ENCODE measurements at regions not wholly inside any gene's neighbourhood (a gene's known extent, or its start where the extent isn't known, plus 50 kb on each side); places are given as distances from the start of the nearest gene placed in this dataset.

- intact Hi-C loops (cut with micrococcal nuclease), result no loop called here
- ATAC-seq (no peak), DNase-seq (no peak)
- H3K4me1 Mint-ChIP-seq, result no peaks in the 10 kb centered on the region
- H3K4me3 Mint-ChIP-seq, result no peak overlapping the region
- no peaks in the 10 kb centered on the region for H3K36me3 ChIP-seq (ENCODE audit: control insufficient read depth in 2 of 3, insufficient read depth in 3 of 3, low read length in 3 of 3)
- no peak overlapping the region for H3K4me3 ChIP-seq (ENCODE audit: low read length)
- no peaks in the 10 kb centered on the region for H3K27me3 Mint-ChIP-seq
- no peak overlapping the region for H3K27ac ChIP-seq (ENCODE audit: low read depth, low read length)
- H3K4me1 ChIP-seq (ENCODE audit: control insufficient read depth in 2 of 2, insufficient read depth in 2 of 2, low read length in 2 of 2), result no peaks in the 10 kb centered on the region
- no peaks in the 10 kb centered on the region for H3K36me3 Mint-ChIP-seq
- CTCF ChIA-PET, result no interaction called here
- POLR2A ChIA-PET, result no interaction called here
- H3K27ac Mint-ChIP-seq, result no peak overlapping the region
- H3K9me3 ChIP-seq (ENCODE audit: control insufficient read depth in 2 of 3, low read length in 3 of 3), result no peaks in the 10 kb centered on the region
- peaks cover 0 to 9% (median 0%) of the 10 kb centered on the region in 11 donors for H3K9me3 Mint-ChIP-seq
- no peaks in the 10 kb centered on the region for H3K27me3 ChIP-seq (ENCODE audit: control insufficient read depth in 2 of 2, insufficient read depth in 2 of 2, low read length in 2 of 2)
These were observed 763.1 kb downstream of the BCL11A start for GRCh38 chr2:59790186-59791003.

- no peaks in the 10 kb centered on the region for H3K36me3 ChIP-seq (ENCODE audit: control insufficient read depth in 2 of 3, insufficient read depth in 3 of 3, low read length in 3 of 3)
- POLR2A ChIA-PET, result interaction anchor here (0.8 kb wide), 1 partner anchor 150 kb away, joined by 4 read pairs; no protein-coding TSS in a partner anchor
These were observed 763.9 kb downstream of the BCL11A start for GRCh38 chr2:59789523-59789922.

GRCh38 chr2:59787095-59787494 is 766.4 kb downstream of the BCL11A start:
- H3K4me3 Mint-ChIP-seq, result no peak overlapping the region
- Histone ChIP-seq H3K4me3 (ENCODE audit: low read length) (no peak overlapping the region), H3K36me3 (ENCODE audit: control insufficient read depth in 2 of 3, insufficient read depth in 3 of 3, low read length in 3 of 3) (no peaks in the 10 kb centered on the region), H3K4me1 (ENCODE audit: control insufficient read depth in 2 of 2, insufficient read depth in 2 of 2, low read length in 2 of 2) (no peaks in the 10 kb centered on the region), H3K9me3 (ENCODE audit: control insufficient read depth in 2 of 3, low read length in 3 of 3) (no peaks in the 10 kb centered on the region), H3K27me3 (ENCODE audit: control insufficient read depth in 2 of 2, insufficient read depth in 2 of 2, low read length in 2 of 2) (no peaks in the 10 kb centered on the region), H3K27ac (ENCODE audit: low read depth, low read length) (no peak overlapping the region)
- no peaks in the 10 kb centered on the region for H3K36me3 Mint-ChIP-seq
- ChIA-PET POLR2A (no interaction called here), CTCF (no interaction called here)
- H3K9me3 Mint-ChIP-seq, result no peaks in the 10 kb centered on the region
- DNase-seq (no peak), ATAC-seq (no peak)
- no peaks in the 10 kb centered on the region for H3K4me1 Mint-ChIP-seq
- H3K27ac Mint-ChIP-seq, result no peak overlapping the region
- intact Hi-C loops (cut with micrococcal nuclease), result no loop called here
- H3K27me3 Mint-ChIP-seq, result no peaks in the 10 kb centered on the region

More at GRCh38 chr2:59789523-59789922, 763.9 kb downstream of the BCL11A start:
- no peaks in the 10 kb centered on the region for H3K4me1 Mint-ChIP-seq
- DNase-seq (no peak), ATAC-seq (no peak)
- H3K9me3 ChIP-seq (ENCODE audit: control insufficient read depth in 2 of 3, low read length in 3 of 3), result no peaks in the 10 kb centered on the region
- intact Hi-C loops (cut with micrococcal nuclease), result no loop called here
- no peaks in the 10 kb centered on the region for H3K4me1 ChIP-seq (ENCODE audit: control insufficient read depth in 2 of 2, insufficient read depth in 2 of 2, low read length in 2 of 2)
- CTCF ChIA-PET, result no interaction called here
- H3K27ac Mint-ChIP-seq, result no peak overlapping the region
- H3K27me3 Mint-ChIP-seq, result no peaks in the 10 kb centered on the region
- no peak overlapping the region for H3K27ac ChIP-seq (ENCODE audit: low read depth, low read length)
- no peaks in the 10 kb centered on the region for H3K27me3 ChIP-seq (ENCODE audit: control insufficient read depth in 2 of 2, insufficient read depth in 2 of 2, low read length in 2 of 2)
- peaks cover 0 to 9% (median 0%) of the 10 kb centered on the region in 11 donors for H3K9me3 Mint-ChIP-seq
- H3K4me3 Mint-ChIP-seq, result no peak overlapping the region
- no peak overlapping the region for H3K4me3 ChIP-seq (ENCODE audit: low read length)
- no peaks in the 10 kb centered on the region for H3K36me3 Mint-ChIP-seq

- intact Hi-C loops (cut with micrococcal nuclease), result no loop called here
These were observed 766.8 kb downstream of the BCL11A start for GRCh38 chr2:59786684-59787083.

GRCh38 chr2:59779571-59779970 is 773.9 kb downstream of the BCL11A start:
- ATAC-seq (no peak), DNase-seq (no peak)
- no peak overlapping the region for H3K4me3 Mint-ChIP-seq
- Histone ChIP-seq H3K4me3 (ENCODE audit: low read length) (no peak overlapping the region), H3K9me3 (ENCODE audit: control insufficient read depth in 2 of 3, low read length in 3 of 3) (no peaks in the 10 kb centered on the region), H3K36me3 (ENCODE audit: control insufficient read depth in 2 of 3, insufficient read depth in 3 of 3, low read length in 3 of 3) (no peaks in the 10 kb centered on the region), H3K4me1 (ENCODE audit: control insufficient read depth in 2 of 2, insufficient read depth in 2 of 2, low read length in 2 of 2) (no peaks in the 10 kb centered on the region), H3K27ac (ENCODE audit: low read depth, low read length) (no peak overlapping the region), H3K27me3 (ENCODE audit: control insufficient read depth in 2 of 2, insufficient read depth in 2 of 2, low read length in 2 of 2) (no peaks in the 10 kb centered on the region)
- POLR2A ChIA-PET, result no interaction called here
- no peaks in the 10 kb centered on the region for H3K36me3 Mint-ChIP-seq
- CTCF ChIA-PET, result no interaction called here
- intact Hi-C loops (cut with micrococcal nuclease), result no loop called here
- H3K4me1 Mint-ChIP-seq, result no peaks in the 10 kb centered on the region
- peaks cover 0 to 8% (median 0%) of the 10 kb centered on the region in 5 donors for H3K27me3 Mint-ChIP-seq
- no peak overlapping the region for H3K27ac Mint-ChIP-seq
- H3K9me3 Mint-ChIP-seq, result peaks cover 0 to 4% (median 0%) of the 10 kb centered on the region in 11 donors

More at GRCh38 chr2:59786684-59787083, 766.8 kb downstream of the BCL11A start:
- Histone ChIP-seq H3K27me3 (ENCODE audit: control insufficient read depth in 2 of 2, insufficient read depth in 2 of 2, low read length in 2 of 2) (no peaks in the 10 kb centered on the region), H3K4me1 (ENCODE audit: control insufficient read depth in 2 of 2, insufficient read depth in 2 of 2, low read length in 2 of 2) (no peaks in the 10 kb centered on the region), H3K27ac (ENCODE audit: low read depth, low read length) (no peak overlapping the region), H3K9me3 (ENCODE audit: control insufficient read depth in 2 of 3, low read length in 3 of 3) (no peaks in the 10 kb centered on the region), H3K36me3 (ENCODE audit: control insufficient read depth in 2 of 3, insufficient read depth in 3 of 3, low read length in 3 of 3) (no peaks in the 10 kb centered on the region), H3K4me3 (ENCODE audit: low read length) (no peak overlapping the region)
- ChIA-PET POLR2A (no interaction called here), CTCF (no interaction called here)
- Mint-ChIP-seq H3K9me3 (no peaks in the 10 kb centered on the region), H3K4me3 (no peak overlapping the region), H3K27ac (no peak overlapping the region), H3K27me3 (no peaks in the 10 kb centered on the region), H3K4me1 (no peaks in the 10 kb centered on the region), H3K36me3 (no peaks in the 10 kb centered on the region)
- no peak for ATAC-seq
- no peak for DNase-seq

- CTCF ChIA-PET, result no interaction called here
These were observed 776.3 kb downstream of the BCL11A start for GRCh38 chr2:59777120-59777519.

GRCh38 chr2:59776726-59777008 is 776.8 kb downstream of the BCL11A start:
- no peak for DNase-seq
- Mint-ChIP-seq H3K36me3 (no peaks in the 10 kb centered on the region), H3K9me3 (peaks cover 0 to 4% (median 0%) of the 10 kb centered on the region in 11 donors), H3K4me1 (no peaks in the 10 kb centered on the region), H3K27ac (no peak overlapping the region), H3K27me3 (peaks cover 0 to 12% (median 4%) of the 10 kb centered on the region in 5 donors), H3K4me3 (no peak overlapping the region)
- Histone ChIP-seq H3K4me3 (ENCODE audit: low read length) (no peak overlapping the region), H3K9me3 (ENCODE audit: control insufficient read depth in 2 of 3, low read length in 3 of 3) (no peaks in the 10 kb centered on the region), H3K27ac (ENCODE audit: low read depth, low read length) (no peak overlapping the region), H3K36me3 (ENCODE audit: control insufficient read depth in 2 of 3, insufficient read depth in 3 of 3, low read length in 3 of 3) (no peaks in the 10 kb centered on the region), H3K4me1 (ENCODE audit: control insufficient read depth in 2 of 2, insufficient read depth in 2 of 2, low read length in 2 of 2) (no peaks in the 10 kb centered on the region), H3K27me3 (ENCODE audit: control insufficient read depth in 2 of 2, insufficient read depth in 2 of 2, low read length in 2 of 2) (no peaks in the 10 kb centered on the region)
- intact Hi-C loops (cut with micrococcal nuclease), result no loop called here
- ATAC-seq, result no peak
- POLR2A ChIA-PET, result no interaction called here
- CTCF ChIA-PET, result no interaction called here

More at GRCh38 chr2:59777120-59777519, 776.3 kb downstream of the BCL11A start:
- Mint-ChIP-seq H3K36me3 (no peaks in the 10 kb centered on the region), H3K9me3 (peaks cover 0 to 4% (median 0%) of the 10 kb centered on the region in 11 donors), H3K4me3 (no peak overlapping the region), H3K27me3 (peaks cover 0 to 12% (median 4%) of the 10 kb centered on the region in 5 donors), H3K4me1 (no peaks in the 10 kb centered on the region), H3K27ac (no peak overlapping the region)
- POLR2A ChIA-PET, result no interaction called here
- no peak overlapping the region for H3K27ac ChIP-seq (ENCODE audit: low read depth, low read length)
- no peaks in the 10 kb centered on the region for H3K9me3 ChIP-seq (ENCODE audit: control insufficient read depth in 2 of 3, low read length in 3 of 3)
- intact Hi-C loops (cut with micrococcal nuclease), result no loop called here
- DNase-seq, result no peak
- no peaks in the 10 kb centered on the region for H3K27me3 ChIP-seq (ENCODE audit: control insufficient read depth in 2 of 2, insufficient read depth in 2 of 2, low read length in 2 of 2)
- H3K4me3 ChIP-seq (ENCODE audit: low read length), result no peak overlapping the region
- no peaks in the 10 kb centered on the region for H3K36me3 ChIP-seq (ENCODE audit: control insufficient read depth in 2 of 3, insufficient read depth in 3 of 3, low read length in 3 of 3)
- no peaks in the 10 kb centered on the region for H3K4me1 ChIP-seq (ENCODE audit: control insufficient read depth in 2 of 2, insufficient read depth in 2 of 2, low read length in 2 of 2)
- no peak for ATAC-seq

Data from naive thymus-derived CD4-positive, alpha-beta T cell (primary cell).